HG02852 (cell line): ENCODE measurements at regions not wholly inside any gene's neighbourhood (a gene's known extent, or its start where the extent isn't known, plus 50 kb on each side); places are given as distances from the start of the nearest gene placed in this dataset.
"Not testable (repeated sequence)": the region's sequence is repeated elsewhere in the genome, so short reads cannot be mapped to it uniquely, and the experiment has no call there.

ENCODE experiments used
- ATAC-seq: cut with Tn5 transposase; IDR thresholded peaks from one replicate; pipeline ENCODE4 v1.9.1; 2021; ENCODE audit warnings: mild to moderate bottlenecking, moderate library complexity; ENCODE audit not compliant: unreplicated experiment

GRCh38 chr9:118630079-118630478 lies 739.2 kb downstream of the BRINP1 start:
- no peak for ATAC-seq

- ATAC-seq: no peak
Observed at GRCh38 chr9:118630931-118631595, 738.2 kb downstream of the BRINP1 start.

GRCh38 chr9:118631956-118632355 lies 737.3 kb downstream of the BRINP1 start:
- no peak for ATAC-seq

- ATAC-seq: no peak
Observed at GRCh38 chr9:118635416-118635815, 733.8 kb downstream of the BRINP1 start.

GRCh38 chr9:118637681-118638080 lies 731.6 kb downstream of the BRINP1 start:
- no peak for ATAC-seq

- ATAC-seq: no peak
Observed at GRCh38 chr9:118640836-118641560, 728.2 kb downstream of the BRINP1 start.

- ATAC-seq: no peak
Observed at GRCh38 chr9:118643118-118643517, 726.1 kb downstream of the BRINP1 start.

- ATAC-seq: no peak
Observed at GRCh38 chr9:118644066-118644465, 725.2 kb downstream of the BRINP1 start.

GRCh38 chr9:118647331-118647730 lies 721.9 kb downstream of the BRINP1 start:
- no peak for ATAC-seq

- no peak for ATAC-seq
Observed at GRCh38 chr9:118650417-118650816, 718.8 kb downstream of the BRINP1 start.

GRCh38 chr9:118651511-118651910 lies 717.7 kb downstream of the BRINP1 start:
- ATAC-seq: no peak

- ATAC-seq: no peak
Observed at GRCh38 chr9:118652258-118652657, 717.0 kb downstream of the BRINP1 start.

GRCh38 chr9:118652912-118653311 lies 716.3 kb downstream of the BRINP1 start:
- ATAC-seq: no peak

- ATAC-seq: no peak
Observed at GRCh38 chr9:118659011-118659410, 710.2 kb downstream of the BRINP1 start.

GRCh38 chr9:118665226-118665919 lies 703.9 kb downstream of the BRINP1 start:
- no peak for ATAC-seq

- no peak for ATAC-seq
Observed at GRCh38 chr9:118670011-118670953, 699.0 kb downstream of the BRINP1 start.

GRCh38 chr9:118674942-118675341 lies 694.3 kb downstream of the BRINP1 start:
- no peak for ATAC-seq

- not testable (repeated sequence) for ATAC-seq
Observed at GRCh38 chr9:118677936-118678653, 691.1 kb downstream of the BRINP1 start.

- ATAC-seq: no peak
Observed at GRCh38 chr9:118686959-118687358, 682.3 kb downstream of the BRINP1 start.

- ATAC-seq: no peak
Observed at GRCh38 chr9:118689280-118689679, 680.0 kb downstream of the BRINP1 start.
